ENCODE measurements at regions not wholly inside any gene's neighbourhood (a gene's known extent, or its start where the extent isn't known, plus 50 kb on each side); places are given as distances from the start of the nearest gene placed in this dataset.

GRCh38 chr6:125393449-125393858 is 91.7 kb upstream of the HDDC2 start:
- no peak for TF ChIP-seq CTCF (IDR thresholded peaks at IDR 0.05)
- no peak for TF ChIP-seq POLR2A (IDR thresholded peaks at IDR 0.05)
